Panc1 (cell line): ENCODE measurements at regions not wholly inside any gene's neighbourhood (a gene's known extent, or its start where the extent isn't known, plus 50 kb on each side); places are given as distances from the start of the nearest gene placed in this dataset.

Experiments
- ATAC-seq: fragments of 200-7000 bp; cut with Tn5 transposase; 2 replicates; pipeline ENCODE4 v1.9.1; 2020; ENCODE audit warnings: mild to moderate bottlenecking, moderate library complexity
- BruUV-seq: library from RNA; stranded (reverse); fragments of 400-500 nt; replicated peaks from 2 replicates; lab custom pipeline; 2021; lab: Mats Ljungman, UMichigan
- CTCF ChIA-PET: fragments of 300-600 bp; sonication (Branson Sonifier 250); formaldehyde crosslinking; loops from one replicate; lab custom pipeline; 2022; ENCODE audit warnings: antibody characterized with exemption; lab: Charles Lee
- POLR2A ChIA-PET: fragments of 300-600 bp; sonication (Branson Sonifier 250); formaldehyde crosslinking; loops from one replicate; lab custom pipeline; 2022; ENCODE audit warnings: antibody characterized with exemption; lab: Charles Lee
- DNase-seq: peaks from one replicate; pipeline ENCODE4 v3.0.0-alpha.2; 2010; ENCODE audit warnings: low read depth, low spot score
- H3K27ac ChIP-seq: 2 replicates; pipeline ENCODE4 v1.5.1; 2011; ENCODE audit warnings: mild to moderate bottlenecking, low read length, inconsistent platforms
- H3K27me3 ChIP-seq: fragments of 200-500 bp; sonication (Bioruptor generic); 2 replicates; pipeline ENCODE4 v1.6.0; 2014; ENCODE audit warnings: low read length, inconsistent platforms; ENCODE audit not compliant: control insufficient read depth, insufficient read depth
- H3K36me3 ChIP-seq: fragments of 200-500 bp; sonication (Bioruptor generic); 2 replicates; pipeline ENCODE4 v1.5.1; 2014; ENCODE audit warnings: inconsistent platforms, mild to moderate bottlenecking, low read length, moderate library complexity; ENCODE audit not compliant: control insufficient read depth, insufficient read depth
- H3K4me1 ChIP-seq: 2 replicates; pipeline ENCODE4 v1.5.1; 2011; ENCODE audit warnings: inconsistent platforms, mild to moderate bottlenecking, low read length, moderate library complexity; ENCODE audit not compliant: control insufficient read depth, insufficient read depth
- H3K4me3 ChIP-seq, 2 experiments: 2 replicates each; pipeline ENCODE4 v1.5.1; 2011 to 2012; ENCODE audit warnings: low read depth in 2 of 2, low read length in 2 of 2, mild to moderate bottlenecking in 2 of 2, inconsistent platforms in 1 of 2, moderate library complexity in 1 of 2
- H3K9me3 ChIP-seq: fragments of 200-500 bp; sonication (Bioruptor generic); 2 replicates; pipeline ENCODE4 v1.5.1; 2014; ENCODE audit warnings: low read depth, mild to moderate bottlenecking, inconsistent platforms, low read length, moderate library complexity; ENCODE audit not compliant: control insufficient read depth, insufficient read depth
- CTCF ChIP-seq: fragments of 450-650 bp; IDR thresholded peaks from 2 replicates; pipeline ENCODE4 v1.5.1; 2017; ENCODE audit warnings: mild to moderate bottlenecking
- POLR2AphosphoS5 ChIP-seq: IDR thresholded peaks from 2 replicates; pipeline ENCODE4 v1.6.1; 2012; ENCODE audit warnings: mild to moderate bottlenecking, low read depth, low read length, moderate library complexity
- REST ChIP-seq, 2 experiments: IDR thresholded peaks; 2 replicates each; pipeline ENCODE4 v1.6.1; 2011 to 2012; ENCODE audit warnings: low read depth in 2 of 2, control low read depth in 1 of 2, low read length in 1 of 2, mild to moderate bottlenecking in 1 of 2, moderate library complexity in 1 of 2; ENCODE audit not compliant: insufficient read depth in 1 of 2
- SIN3A ChIP-seq: IDR thresholded peaks from 2 replicates; pipeline ENCODE4 v1.6.1; 2012; ENCODE audit warnings: low read depth, mild to moderate bottlenecking, low read length, moderate library complexity, borderline replicate concordance; ENCODE audit not compliant: insufficient read depth
- TCF7L2 ChIP-seq: IDR thresholded peaks from 2 replicates; pipeline ENCODE4 v1.6.1; 2011; ENCODE audit warnings: mild to moderate bottlenecking, low read depth, low read length, inconsistent platforms
- in situ Hi-C: cut with HindIII; loops from 2 replicates; pipeline ENCODE4 v1.10.0; 2016; ENCODE audit warnings: low sequenced_read_pairs, low pct_unique_long_range_greater_than_20kb
- intact Hi-C: fragments of 100-400 bp; cut with micrococcal nuclease; formaldehyde crosslinking; loops from one replicate; pipeline ENCODE4 v1.10.0; 2022; ENCODE audit not compliant: unreplicated experiment

- H3K4me3 ChIP-seq: no peak overlapping the region
- ChIA-PET CTCF (no interaction called here), POLR2A (no interaction called here)
- H3K27me3 ChIP-seq: no peaks in the 10 kb centered on the region
- intact Hi-C loops: no loop called here
- ATAC-seq (no peak), DNase-seq (no peak)
- H3K27ac ChIP-seq: no peak overlapping the region
- no peaks in the 10 kb centered on the region for H3K9me3 ChIP-seq
- in situ Hi-C loops: no loop called here
- no peaks in the 10 kb centered on the region for H3K4me1 ChIP-seq
- H3K36me3 ChIP-seq: no peaks in the 10 kb centered on the region
- no TSS peak for BruUV-seq
- TF ChIP-seq SIN3A (no peak), CTCF (no peak), TCF7L2 (no peak), REST (IDR thresholded peaks at IDR 0.05; ENCODE audit: insufficient read depth in 1 of 2, low read depth in 2 of 2, low read length in 1 of 2) (no peak), POLR2AphosphoS5 (no peak)
Observed at GRCh38 chr5:68028131-68028727, 187.3 kb upstream of the PIK3R1 start.

- Histone ChIP-seq H3K4me1 (no peaks in the 10 kb centered on the region), H3K9me3 (no peaks in the 10 kb centered on the region), H3K4me3 (no peak overlapping the region), H3K27ac (no peak overlapping the region), H3K36me3 (no peaks in the 10 kb centered on the region), H3K27me3 (no peaks in the 10 kb centered on the region)
- POLR2A ChIA-PET: no interaction called here
- CTCF ChIA-PET: no interaction called here
- intact Hi-C loops: no loop called here
- BruUV-seq: no TSS peak
- ATAC-seq: no peak
- in situ Hi-C loops: no loop called here
- TF ChIP-seq REST (IDR thresholded peaks at IDR 0.05; ENCODE audit: insufficient read depth in 1 of 2, low read depth in 2 of 2, low read length in 1 of 2): no peak
- TF ChIP-seq CTCF: no peak
- no peak for TF ChIP-seq POLR2AphosphoS5
- no peak for TF ChIP-seq SIN3A
- no peak for TF ChIP-seq TCF7L2
- DNase-seq: no peak
Observed at GRCh38 chr5:68027519-68027918, 188.0 kb upstream of the PIK3R1 start.
